Bronchial epithelial cell (primary cell): ENCODE measurements at regions not wholly inside any gene's neighbourhood (a gene's known extent, or its start where the extent isn't known, plus 50 kb on each side); places are given as distances from the start of the nearest gene placed in this dataset.
A peak's percentile ranks its signal among the peaks of the same experiment; 100 is the strongest.

Experiments used
- DNase-seq: peaks from one replicate; pipeline ENCODE4 v3.0.0-alpha.2; 2010; ENCODE audit warnings: low read depth
- FAIRE-seq: peaks from 2 replicates; lab custom pipeline; 2011; peaks lifted over from hg19 to GRCh38; lab: Jason Lieb, UNC
- H3K27me3 ChIP-seq: 2 replicates; pipeline ENCODE4 v1.5.1; 2011; ENCODE audit warnings: low read length; ENCODE audit not compliant: control insufficient read depth, insufficient read depth
- H3K36me3 ChIP-seq: 2 replicates; pipeline ENCODE4 v1.5.1; 2011; ENCODE audit warnings: low read length; ENCODE audit not compliant: control insufficient read depth, insufficient read depth
- H3K4me3 ChIP-seq: 2 replicates; pipeline ENCODE4 v1.5.1; 2011; ENCODE audit warnings: mild to moderate bottlenecking, low read depth, low read length, control low read depth
- CTCF ChIP-seq: IDR thresholded peaks from 2 replicates; pipeline ENCODE4 v1.5.1; 2011; ENCODE audit warnings: mild to moderate bottlenecking, moderate library complexity, low read length, control low read depth, inconsistent platforms; ENCODE audit not compliant: insufficient read depth, severe bottlenecking

GRCh38 chr22:22835242-22835641, 52.4 kb upstream of the IGLL5 start:
- H3K36me3 ChIP-seq, result no peaks in the 10 kb centered on the region
- DNase-seq (no peak), FAIRE-seq (peak; percentile 7)
- no peak overlapping the region for H3K4me3 ChIP-seq
- no peak for TF ChIP-seq CTCF
- H3K27me3 ChIP-seq, result no peaks in the 10 kb centered on the region

GRCh38 chr22:22835771-22836291, 51.8 kb upstream of the IGLL5 start:
- Histone ChIP-seq H3K36me3 (no peaks in the 10 kb centered on the region), H3K27me3 (no peaks in the 10 kb centered on the region), H3K4me3 (no peak overlapping the region)
- TF ChIP-seq CTCF, result no peak
- DNase-seq (no peak), FAIRE-seq (no peak)

- FAIRE-seq, result no peak
- Histone ChIP-seq H3K36me3 (no peaks in the 10 kb centered on the region), H3K27me3 (no peaks in the 10 kb centered on the region), H3K4me3 (no peak overlapping the region)
- TF ChIP-seq CTCF, result no peak
- DNase-seq, result peak; percentile 10
Observed at GRCh38 chr22:22836635-22837034, 51.0 kb upstream of the IGLL5 start.
